ENCODE measurements at regions not wholly inside any gene's neighbourhood (a gene's known extent, or its start where the extent isn't known, plus 50 kb on each side); places are given as distances from the start of the nearest gene placed in this dataset.

DNA sequence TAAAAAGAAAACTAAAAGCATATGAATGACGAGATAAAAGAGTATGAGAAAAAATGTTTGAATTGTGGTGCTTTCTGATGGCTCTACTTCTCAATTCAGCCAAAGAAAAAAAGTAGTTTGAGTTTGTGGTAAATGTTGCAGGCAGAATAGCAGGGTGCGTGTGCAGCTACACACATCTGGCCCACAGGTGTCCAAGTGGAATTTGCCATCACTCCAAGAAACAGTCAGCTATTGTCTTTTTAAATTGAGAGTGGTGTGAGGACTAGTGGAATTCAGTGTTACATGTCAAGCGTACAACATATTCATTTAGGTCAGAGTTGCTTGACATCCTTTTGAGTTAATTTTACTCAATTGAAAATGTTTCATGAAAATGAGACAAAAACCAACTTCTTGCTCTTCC lies 424.8 kb upstream of the MAD2L1 start:
- no peaks in the 10 kb centered on the region for H3K4me1 ChIP-seq

DNA sequence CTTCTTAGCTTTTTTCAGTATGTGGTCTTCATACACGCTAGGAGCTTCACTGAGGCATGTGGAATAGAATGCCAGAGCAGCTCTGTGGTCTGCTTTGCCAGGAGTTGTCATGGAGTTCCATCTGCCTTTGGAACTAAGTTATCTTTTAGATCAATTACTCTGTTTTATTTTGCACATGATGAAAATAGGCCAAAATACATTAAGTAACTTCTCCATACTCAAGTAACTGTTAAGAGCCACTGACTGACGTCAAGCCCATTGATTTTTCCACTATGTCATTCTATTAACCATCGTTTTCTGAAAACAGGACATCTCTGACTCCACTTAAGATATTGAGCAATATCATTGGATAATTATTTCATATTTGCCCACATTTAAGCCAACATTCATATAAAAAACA lies 415.1 kb upstream of the MAD2L1 start:
- Histone ChIP-seq H3K27me3 (no peaks in the 10 kb centered on the region), H3K27ac (no peak overlapping the region), H3K9me3 (no peaks in the 10 kb centered on the region), H4K20me1 (no peaks in the 10 kb centered on the region), H3K4me2 (no peak overlapping the region), H3K9ac (no peak overlapping the region), H3K4me3 (no peak overlapping the region), H3K36me3 (no peaks in the 10 kb centered on the region), H3K4me1 (no peaks in the 10 kb centered on the region)
- no peak for TF ChIP-seq Cebpa-rat (IDR thresholded peaks at IDR 0.05)

More for the DNA sequence above, 424.8 kb upstream of the MAD2L1 start:
- Histone ChIP-seq H3K4me3 (no peak overlapping the region), H3K9ac (no peak overlapping the region), H3K27ac (no peak overlapping the region), H3K27me3 (no peaks in the 10 kb centered on the region), H4K20me1 (no peaks in the 10 kb centered on the region), H3K36me3 (no peaks in the 10 kb centered on the region), H3K9me3 (peaks cover 6% of the 10 kb centered on the region; the same call in 1 of the 2 replicates), H3K4me2 (no peak overlapping the region)
- TF ChIP-seq Cebpa-rat (IDR thresholded peaks at IDR 0.05) = no peak

DNA sequence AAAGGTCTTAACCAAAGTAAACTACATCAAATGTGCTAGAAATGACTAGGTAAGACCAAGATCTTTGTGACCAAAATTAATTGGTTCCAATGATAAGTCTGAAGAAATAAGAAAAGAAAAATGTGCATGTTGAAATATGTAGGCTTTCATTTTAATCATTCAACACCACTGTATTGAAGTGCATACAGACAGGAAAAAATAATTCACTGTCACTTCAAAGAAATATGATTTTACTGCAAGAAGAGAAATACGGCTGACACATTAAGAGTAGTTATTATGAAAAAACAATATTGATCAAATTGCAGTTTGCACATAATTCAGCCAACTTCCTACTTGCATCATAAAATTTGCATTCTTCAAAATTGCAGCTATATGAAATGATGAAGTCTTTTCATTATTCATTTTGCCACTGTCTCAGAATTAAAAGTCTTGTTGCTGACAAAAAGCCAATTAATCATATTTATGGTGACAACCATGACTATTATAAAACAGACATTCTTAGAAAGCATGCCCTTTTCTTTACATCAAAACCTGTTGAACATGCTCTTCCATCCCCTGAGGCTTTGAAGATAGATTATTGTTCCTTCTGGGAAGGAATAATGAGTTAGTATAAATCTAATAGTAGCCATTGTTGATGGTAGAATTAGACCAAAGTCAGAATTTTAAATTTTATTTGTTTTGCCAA lies 405.9 kb upstream of the MAD2L1 start:
- Histone ChIP-seq H4K20me1 (no peaks in the 10 kb centered on the region), H3K4me3 (no peak overlapping the region), H3K4me1 (no peaks in the 10 kb centered on the region), H3K27ac (no peak overlapping the region), H3K9ac (no peak overlapping the region), H3K27me3 (no peaks in the 10 kb centered on the region), H3K9me3 (no peaks in the 10 kb centered on the region), H3K36me3 (no peaks in the 10 kb centered on the region), H3K4me2 (no peak overlapping the region)
- TF ChIP-seq Cebpa-rat (IDR thresholded peaks at IDR 0.05) = no peak

DNA sequence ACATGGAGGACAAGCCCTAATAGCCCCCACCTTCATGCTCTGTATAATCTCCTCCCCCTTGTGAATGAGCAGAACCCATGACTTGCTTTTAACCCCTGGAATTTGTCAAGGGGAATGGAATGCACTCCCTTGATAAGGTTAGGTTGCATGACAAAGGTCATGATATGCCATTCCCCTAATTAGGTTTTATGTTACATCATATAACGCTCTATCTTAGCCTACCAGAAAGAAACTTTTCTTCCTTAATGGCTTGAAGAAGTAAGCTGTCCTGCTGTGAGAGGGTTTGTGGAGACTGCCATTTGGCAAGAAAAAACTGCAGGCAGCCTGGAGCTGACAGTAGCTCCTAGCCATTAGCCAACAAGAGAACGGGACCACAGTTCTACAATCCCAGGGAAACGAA lies 399.8 kb upstream of the MAD2L1 start:
- H3K4me3 ChIP-seq = no peak overlapping the region
- H3K27ac ChIP-seq = no peak overlapping the region
- H3K9me3 ChIP-seq = no peaks in the 10 kb centered on the region
- H3K27me3 ChIP-seq = no peaks in the 10 kb centered on the region
- no peaks in the 10 kb centered on the region for H3K36me3 ChIP-seq
- H3K4me2 ChIP-seq = no peak overlapping the region
- H3K9ac ChIP-seq = no peak overlapping the region
- no peaks in the 10 kb centered on the region for H3K4me1 ChIP-seq
- TF ChIP-seq Cebpa-rat (IDR thresholded peaks at IDR 0.05) = no peak
- H4K20me1 ChIP-seq = no peaks in the 10 kb centered on the region

DNA sequence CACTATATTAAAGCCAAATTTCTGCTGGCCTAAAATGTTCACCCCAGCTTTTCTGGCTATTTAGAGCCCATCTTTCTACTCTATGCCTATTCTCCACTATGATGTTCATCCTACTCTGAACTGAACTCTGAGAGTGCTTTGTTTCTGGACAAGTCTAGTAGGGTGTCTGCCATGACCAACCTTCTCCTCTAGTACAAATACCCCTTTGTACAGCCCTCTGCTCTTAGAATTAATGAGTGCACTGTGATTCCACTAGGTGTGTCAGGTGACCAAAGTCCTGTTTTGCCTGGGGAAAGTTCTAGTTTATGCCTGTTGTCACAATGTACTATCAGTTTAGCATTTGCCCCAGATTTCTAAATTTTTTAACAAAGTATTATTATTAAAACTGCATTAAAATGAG lies 388.1 kb upstream of the MAD2L1 start:
- no peak overlapping the region for H3K27ac ChIP-seq
- no peak overlapping the region for H3K4me3 ChIP-seq
- no peak overlapping the region for H3K9ac ChIP-seq
- no peak overlapping the region for H3K4me2 ChIP-seq
- H3K36me3 ChIP-seq = no peaks in the 10 kb centered on the region
- H4K20me1 ChIP-seq = no peaks in the 10 kb centered on the region
- H3K27me3 ChIP-seq = no peaks in the 10 kb centered on the region
- H3K9me3 ChIP-seq = no peaks in the 10 kb centered on the region
- H3K4me1 ChIP-seq = no peaks in the 10 kb centered on the region
- no peak for TF ChIP-seq Cebpa-rat (IDR thresholded peaks at IDR 0.05)

DNA sequence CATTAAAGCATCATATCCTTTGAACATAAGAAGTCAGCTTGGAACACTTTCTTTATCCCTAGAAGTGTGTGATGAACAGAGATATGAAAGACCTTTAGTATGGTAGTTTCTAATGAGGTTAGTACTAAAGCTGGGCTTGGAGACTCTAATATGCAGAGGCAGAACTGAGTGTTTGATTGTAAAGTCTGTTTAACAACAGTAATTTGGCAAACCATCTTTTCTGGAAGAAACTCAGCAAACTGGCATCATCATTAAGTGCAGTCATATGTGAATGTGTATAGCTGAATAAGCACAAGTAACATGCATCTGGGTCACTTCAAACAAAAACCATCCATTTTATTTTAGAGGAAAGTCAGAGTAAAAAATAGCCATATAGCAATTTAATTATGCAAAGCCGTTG lies 385.9 kb upstream of the MAD2L1 start:
- Histone ChIP-seq H3K9me3 (no peaks in the 10 kb centered on the region), H3K36me3 (no peaks in the 10 kb centered on the region), H3K27me3 (no peaks in the 10 kb centered on the region), H3K4me1 (no peaks in the 10 kb centered on the region), H3K4me3 (no peak overlapping the region), H4K20me1 (no peaks in the 10 kb centered on the region), H3K4me2 (no peak overlapping the region), H3K9ac (no peak overlapping the region), H3K27ac (no peak overlapping the region)
- no peak for TF ChIP-seq Cebpa-rat (IDR thresholded peaks at IDR 0.05)

DNA sequence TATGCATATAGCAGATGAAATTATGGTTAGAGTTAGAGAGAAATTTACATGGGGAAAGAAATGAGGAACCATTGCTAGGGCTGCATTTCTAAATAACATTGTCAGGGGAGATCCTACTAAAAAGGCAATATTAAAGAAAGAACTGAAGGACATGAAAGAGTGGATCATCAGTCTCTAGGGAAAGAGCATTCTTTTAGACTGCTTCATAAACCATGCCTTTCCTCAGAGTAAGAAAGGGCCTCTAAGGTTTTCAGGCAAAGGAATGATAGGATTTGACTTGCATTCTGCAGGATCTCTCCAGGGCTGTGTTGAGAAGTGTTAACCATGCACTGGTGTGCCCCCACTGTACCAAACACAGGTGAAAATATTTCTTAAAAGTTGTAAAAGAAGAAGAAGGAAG lies 385.4 kb upstream of the MAD2L1 start:
- Histone ChIP-seq H3K4me1 (no peaks in the 10 kb centered on the region), H4K20me1 (no peaks in the 10 kb centered on the region), H3K9me3 (no peaks in the 10 kb centered on the region), H3K36me3 (no peaks in the 10 kb centered on the region), H3K27me3 (no peaks in the 10 kb centered on the region), H3K4me2 (no peak overlapping the region), H3K27ac (no peak overlapping the region), H3K4me3 (no peak overlapping the region), H3K9ac (no peak overlapping the region)
- TF ChIP-seq Cebpa-rat (IDR thresholded peaks at IDR 0.05) = no peak

DNA sequence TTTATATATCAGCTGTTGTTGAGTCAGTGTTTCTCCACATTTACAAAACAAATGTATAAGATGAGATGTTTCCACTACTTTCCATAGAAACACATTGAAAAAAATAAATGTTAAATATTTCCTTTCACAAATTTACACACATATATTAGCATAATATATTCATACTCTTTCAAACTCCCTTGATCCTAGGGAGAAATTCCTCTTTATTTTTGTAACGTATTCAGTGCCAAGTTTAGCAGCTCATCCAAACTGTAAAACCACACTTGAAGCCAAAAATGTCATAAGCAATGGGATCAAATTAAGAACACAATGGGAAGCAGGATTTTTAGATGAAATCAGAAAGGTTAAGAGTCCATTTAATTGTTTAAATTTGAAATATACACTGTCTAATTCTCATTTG lies 381.1 kb upstream of the MAD2L1 start:
- TF ChIP-seq Cebpa-rat (IDR thresholded peaks at IDR 0.05) = no peak

DNA sequence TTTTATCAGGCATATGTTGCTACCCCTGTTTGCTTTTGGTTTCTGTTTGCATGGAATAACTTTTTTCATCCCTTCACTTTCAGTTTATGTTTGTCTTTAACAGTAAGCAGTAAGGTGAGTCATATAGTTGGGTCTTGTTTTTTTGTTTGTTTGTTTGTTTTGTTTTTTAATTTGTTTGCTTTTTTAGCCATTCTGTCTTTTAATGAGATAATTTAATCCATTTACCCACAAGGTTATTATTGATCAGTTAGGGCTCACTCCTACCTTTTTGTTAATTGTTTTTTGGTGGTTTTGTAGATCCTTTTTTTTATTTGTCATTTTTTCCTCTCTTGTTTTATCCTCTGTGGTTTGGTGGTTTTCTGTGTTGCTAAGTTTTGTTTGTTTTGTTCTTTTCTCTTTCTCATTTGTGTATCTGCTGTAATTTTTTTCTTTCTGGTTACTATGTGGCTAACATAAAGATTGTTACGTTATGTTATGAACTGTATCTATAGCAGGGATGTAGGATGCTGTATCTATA lies 379.5 kb upstream of the MAD2L1 start:
- Histone ChIP-seq H3K36me3 (no peaks in the 10 kb centered on the region), H3K27me3 (no peaks in the 10 kb centered on the region), H3K9ac (no peak overlapping the region), H3K4me2 (no peak overlapping the region), H3K4me3 (no peak overlapping the region), H3K27ac (no peak overlapping the region), H3K9me3 (no peaks in the 10 kb centered on the region), H3K4me1 (no peaks in the 10 kb centered on the region), H4K20me1 (no peaks in the 10 kb centered on the region)
- no peak for TF ChIP-seq Cebpa-rat (IDR thresholded peaks at IDR 0.05)

More for the DNA sequence above, 381.1 kb upstream of the MAD2L1 start:
- Histone ChIP-seq H3K27ac (no peak overlapping the region), H3K4me3 (no peak overlapping the region), H3K36me3 (no peaks in the 10 kb centered on the region), H4K20me1 (no peaks in the 10 kb centered on the region), H3K4me1 (no peaks in the 10 kb centered on the region), H3K27me3 (no peaks in the 10 kb centered on the region), H3K4me2 (no peak overlapping the region), H3K9ac (no peak overlapping the region), H3K9me3 (no peaks in the 10 kb centered on the region)

DNA sequence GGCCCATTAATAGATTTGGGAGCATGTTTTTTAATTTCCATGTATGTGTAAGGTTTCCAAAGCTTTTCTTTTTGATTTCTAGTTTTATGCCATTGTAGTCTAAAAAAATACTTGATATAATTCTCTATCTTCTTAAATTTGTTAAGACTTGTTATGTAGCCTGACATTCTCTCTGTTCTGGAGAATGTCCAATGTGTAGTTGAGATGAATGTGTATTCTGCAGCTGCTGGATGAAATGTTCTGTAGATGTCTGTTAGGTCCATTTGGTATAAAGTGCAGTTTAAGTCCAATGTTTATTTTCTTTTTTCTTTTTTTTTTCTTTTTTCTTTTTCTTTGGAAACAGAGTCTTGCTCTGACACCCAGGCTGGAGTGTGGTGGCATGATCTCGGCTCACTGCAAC lies 378.5 kb upstream of the MAD2L1 start:
- Histone ChIP-seq H3K4me1 (no peaks in the 10 kb centered on the region), H4K20me1 (no peaks in the 10 kb centered on the region), H3K9me3 (no peaks in the 10 kb centered on the region), H3K9ac (no peak overlapping the region), H3K36me3 (no peaks in the 10 kb centered on the region), H3K27ac (no peak overlapping the region), H3K4me3 (no peak overlapping the region), H3K27me3 (no peaks in the 10 kb centered on the region), H3K4me2 (no peak overlapping the region)
- no peak for TF ChIP-seq Cebpa-rat (IDR thresholded peaks at IDR 0.05)

DNA sequence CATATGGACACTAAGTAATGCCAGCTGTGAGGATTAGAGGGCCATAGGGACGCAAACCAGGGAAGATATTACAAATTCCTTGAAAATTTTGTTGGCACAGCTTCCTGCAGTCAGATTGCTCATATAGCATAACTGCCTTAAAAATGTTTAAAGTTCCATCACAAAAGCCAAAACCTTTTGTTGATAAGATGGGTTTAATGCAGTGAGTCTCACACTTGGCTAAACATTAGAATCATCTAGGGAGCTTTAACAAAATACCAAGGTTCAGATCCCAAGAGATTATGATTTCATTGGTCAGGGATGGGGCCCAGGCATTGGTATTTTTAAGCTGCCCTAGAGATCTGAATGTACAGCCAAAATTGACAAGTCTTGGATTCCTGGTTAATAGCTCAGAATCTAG lies 376.5 kb upstream of the MAD2L1 start:
- Histone ChIP-seq H3K4me2 (no peak overlapping the region), H3K36me3 (no peaks in the 10 kb centered on the region), H4K20me1 (no peaks in the 10 kb centered on the region), H3K9ac (no peak overlapping the region), H3K27ac (no peak overlapping the region), H3K9me3 (no peaks in the 10 kb centered on the region), H3K4me1 (no peaks in the 10 kb centered on the region), H3K4me3 (no peak overlapping the region), H3K27me3 (no peaks in the 10 kb centered on the region)
- no peak for TF ChIP-seq Cebpa-rat (IDR thresholded peaks at IDR 0.05)

Data from BLaER1 (cell line).